Astrocyte (in vitro differentiated cells and primary cell): ENCODE measurements at regions not wholly inside any gene's neighbourhood (a gene's known extent, or its start where the extent isn't known, plus 50 kb on each side); places are given as distances from the start of the nearest gene placed in this dataset.

Experiments used
- DNase-seq: peaks from one replicate; pipeline ENCODE4 v3.0.0-alpha.2; 2010; ENCODE audit warnings: low read depth
- FAIRE-seq: peaks from 2 replicates; lab custom pipeline; 2011; peaks lifted over from hg19 to GRCh38; lab: Jason Lieb, UNC
- H2AFZ ChIP-seq: 2 replicates; pipeline ENCODE4 v1.6.0; 2012; ENCODE audit warnings: low read depth, low read length, inconsistent platforms
- H3K27ac ChIP-seq: 2 replicates; pipeline ENCODE4 v1.5.1; 2011; ENCODE audit warnings: low read depth, low read length, inconsistent platforms
- H3K27me3 ChIP-seq: 2 replicates; pipeline ENCODE4 v1.6.0; 2011; ENCODE audit warnings: low read length, inconsistent platforms; ENCODE audit not compliant: insufficient read depth
- H3K36me3 ChIP-seq: 2 replicates; pipeline ENCODE4 v1.5.1; 2011; ENCODE audit warnings: low read length, inconsistent platforms; ENCODE audit not compliant: insufficient read depth
- H3K4me1 ChIP-seq: 2 replicates; pipeline ENCODE4 v1.5.1; 2011; ENCODE audit warnings: low read length, inconsistent platforms; ENCODE audit not compliant: insufficient read depth
- H3K4me2 ChIP-seq: 2 replicates; pipeline ENCODE4 v1.6.0; 2012; ENCODE audit warnings: low read length, inconsistent platforms
- H3K4me3 ChIP-seq: 2 replicates; pipeline ENCODE4 v1.5.1; 2011; ENCODE audit warnings: low read depth, mild to moderate bottlenecking, low read length, inconsistent platforms; ENCODE audit not compliant: insufficient read depth
- H3K79me2 ChIP-seq: 2 replicates; pipeline ENCODE4 v1.6.0; 2012; ENCODE audit warnings: mild to moderate bottlenecking, low read length, inconsistent platforms; ENCODE audit not compliant: insufficient read depth
- H3K9ac ChIP-seq: 2 replicates; pipeline ENCODE4 v1.6.0; 2012; ENCODE audit warnings: mild to moderate bottlenecking, low read length, inconsistent platforms
- H3K9me3 ChIP-seq: 2 replicates; pipeline ENCODE4 v1.5.1; 2012; ENCODE audit warnings: low read depth, mild to moderate bottlenecking, low read length, inconsistent platforms; ENCODE audit not compliant: insufficient read depth
- H4K20me1 ChIP-seq: 2 replicates; pipeline ENCODE4 v1.6.0; 2012; ENCODE audit warnings: low read length, inconsistent platforms; ENCODE audit not compliant: insufficient read depth
- H3K27ac Mint-ChIP-seq: one replicate; pipeline ENCODE4 v1.8.0; 2021; ENCODE audit warnings: mild to moderate bottlenecking, mixed read lengths; ENCODE audit not compliant: unreplicated experiment
- H3K27me3 Mint-ChIP-seq: one replicate; pipeline ENCODE4 v1.8.0; 2021; ENCODE audit warnings: low read depth, mixed read lengths; ENCODE audit not compliant: unreplicated experiment
- H3K36me3 Mint-ChIP-seq: one replicate; pipeline ENCODE4 v1.8.0; 2021; ENCODE audit warnings: low read depth, mixed read lengths; ENCODE audit not compliant: unreplicated experiment
- H3K4me1 Mint-ChIP-seq: one replicate; pipeline ENCODE4 v1.8.0; 2021; ENCODE audit warnings: low read depth, mixed read lengths; ENCODE audit not compliant: unreplicated experiment
- H3K4me3 Mint-ChIP-seq: one replicate; pipeline ENCODE4 v1.8.0; 2021; ENCODE audit warnings: mild to moderate bottlenecking, moderate library complexity, mixed read lengths; ENCODE audit not compliant: unreplicated experiment
- H3K9me3 Mint-ChIP-seq: one replicate; pipeline ENCODE4 v1.8.0; 2021; ENCODE audit warnings: mild to moderate bottlenecking, mixed read lengths; ENCODE audit not compliant: unreplicated experiment
- CTCF ChIP-seq: IDR thresholded peaks from 2 replicates; pipeline ENCODE4 v1.5.1; 2011; ENCODE audit warnings: low read depth, mild to moderate bottlenecking, inconsistent platforms, low read length, moderate library complexity; ENCODE audit not compliant: insufficient read depth
- EZH2 ChIP-seq: IDR thresholded peaks from 2 replicates; pipeline ENCODE4 v1.6.1; 2012; ENCODE audit warnings: mild to moderate bottlenecking, low read length, inconsistent platforms; ENCODE audit not compliant: insufficient read depth

GRCh38 chr19:28505134-28505533 is 707.8 kb downstream of the UQCRFS1 start:
- TF ChIP-seq CTCF: no peak
- no peak for TF ChIP-seq EZH2
- Mint-ChIP-seq H3K27me3 (peaks cover 23% of the 10 kb centered on the region), H3K4me1 (peaks cover 7% of the 10 kb centered on the region), H3K4me3 (no peak overlapping the region), H3K9me3 (no peaks in the 10 kb centered on the region), H3K27ac (no peak overlapping the region), H3K36me3 (no peaks in the 10 kb centered on the region)
- no peak overlapping the region for H3K27ac ChIP-seq
- H4K20me1 ChIP-seq: no peaks in the 10 kb centered on the region
- DNase-seq (no peak), FAIRE-seq (no peak)
- H3K79me2 ChIP-seq: no peaks in the 10 kb centered on the region
- H3K9ac ChIP-seq: no peak overlapping the region
- H3K4me2 ChIP-seq: no peak overlapping the region
- peaks cover 4% of the 10 kb centered on the region for H3K9me3 ChIP-seq
- no peak overlapping the region for H3K4me3 ChIP-seq
- no peaks in the 10 kb centered on the region for H3K36me3 ChIP-seq
- no peaks in the 10 kb centered on the region for H3K27me3 ChIP-seq
- H3K4me1 ChIP-seq: no peaks in the 10 kb centered on the region
- H2AFZ ChIP-seq: no peak overlapping the region

GRCh38 chr19:28504727-28505126 is 708.2 kb downstream of the UQCRFS1 start:
- peaks cover 23% of the 10 kb centered on the region for H3K27me3 Mint-ChIP-seq
- DNase-seq: no peak
- Histone ChIP-seq H3K9me3 (peaks cover 4% of the 10 kb centered on the region), H3K4me3 (no peak overlapping the region), H3K4me2 (no peak overlapping the region), H3K27me3 (no peaks in the 10 kb centered on the region), H4K20me1 (no peaks in the 10 kb centered on the region), H3K79me2 (no peaks in the 10 kb centered on the region), H3K27ac (no peak overlapping the region), H3K4me1 (no peaks in the 10 kb centered on the region), H3K9ac (no peak overlapping the region), H2AFZ (no peak overlapping the region), H3K36me3 (no peaks in the 10 kb centered on the region)
- H3K36me3 Mint-ChIP-seq: no peaks in the 10 kb centered on the region
- no peak overlapping the region for H3K4me3 Mint-ChIP-seq
- H3K27ac Mint-ChIP-seq: no peak overlapping the region
- TF ChIP-seq CTCF (no peak), EZH2 (no peak)
- peaks cover 8% of the 10 kb centered on the region for H3K4me1 Mint-ChIP-seq
- FAIRE-seq: no peak
- no peaks in the 10 kb centered on the region for H3K9me3 Mint-ChIP-seq

- no peak overlapping the region for H3K27ac Mint-ChIP-seq
- Histone ChIP-seq H3K27ac (no peak overlapping the region), H3K27me3 (no peaks in the 10 kb centered on the region), H3K79me2 (no peaks in the 10 kb centered on the region), H4K20me1 (no peaks in the 10 kb centered on the region), H3K4me1 (no peaks in the 10 kb centered on the region), H2AFZ (no peak overlapping the region), H3K9me3 (peaks cover 4% of the 10 kb centered on the region), H3K36me3 (no peaks in the 10 kb centered on the region), H3K4me3 (no peak overlapping the region), H3K9ac (no peak overlapping the region), H3K4me2 (no peak overlapping the region)
- peaks cover 23% of the 10 kb centered on the region for H3K27me3 Mint-ChIP-seq
- no peak overlapping the region for H3K4me3 Mint-ChIP-seq
- TF ChIP-seq EZH2: no peak
- no peak for TF ChIP-seq CTCF
- DNase-seq: peak; percentile 44
- FAIRE-seq: no peak
- no peaks in the 10 kb centered on the region for H3K9me3 Mint-ChIP-seq
- H3K4me1 Mint-ChIP-seq: peaks cover 10% of the 10 kb centered on the region
- H3K36me3 Mint-ChIP-seq: no peaks in the 10 kb centered on the region
These were observed 708.8 kb downstream of the UQCRFS1 start for GRCh38 chr19:28504139-28504538.
